GM12878 (cell line): ENCODE measurements at regions not wholly inside any gene's neighbourhood (a gene's known extent, or its start where the extent isn't known, plus 50 kb on each side); places are given as distances from the start of the nearest gene placed in this dataset.

Experiments
- ATAC-seq: fragments of 200-7000 bp; cut with Tn5 transposase; 3 replicates; pipeline ENCODE4 v1.9.1; 2020; ENCODE audit warnings: mild to moderate bottlenecking, moderate library complexity
- BruUV-seq: library from RNA; stranded (reverse); fragments of 400-500 nt; replicated peaks from 2 replicates; lab custom pipeline; 2021; lab: Mats Ljungman, UMichigan
- CTCF ChIA-PET: fragments of 300-600 bp; sonication (Branson Sonifier 250); formaldehyde crosslinking; extraction: SDS; loops from one replicate; lab custom pipeline; 2021; ENCODE audit warnings: inconsistent platforms; lab: Yijun Ruan, JAX
- POLR2A ChIA-PET: fragments of 350-600 bp; formaldehyde crosslinking; extraction: SDS; loops from one replicate; lab custom pipeline; 2021; ENCODE audit warnings: inconsistent platforms; lab: Charles Lee
- RAD21 ChIA-PET: fragments of 300-600 bp; sonication (Branson Sonifier 250); formaldehyde crosslinking; loops from one replicate; lab custom pipeline; 2023; ENCODE audit warnings: antibody characterized with exemption; ENCODE audit not compliant: unreplicated experiment; lab: Charles Lee
- SMC1A ChIA-PET: fragments of 300-600 bp; sonication (Branson Sonifier 250); formaldehyde crosslinking; loops from one replicate; lab custom pipeline; 2023; ENCODE audit not compliant: unreplicated experiment, uncharacterized antibody; lab: Charles Lee
- DNase-seq: peaks from one replicate; pipeline ENCODE4 v3.0.0-alpha.2; 2011; ENCODE audit warnings: low read depth, low spot score
- FAIRE-seq: peaks from 3 replicates; lab custom pipeline; 2011; peaks lifted over from hg19 to GRCh38; lab: Jason Lieb, UNC
- H2AFZ ChIP-seq: 2 replicates; pipeline ENCODE4 v1.6.0; 2011; ENCODE audit warnings: low read depth, low read length, control low read depth; ENCODE audit not compliant: control insufficient read depth
- H3K27ac ChIP-seq: 2 replicates; pipeline ENCODE4 v1.5.1; 2011; ENCODE audit warnings: control low read depth; ENCODE audit not compliant: control insufficient read depth, insufficient read depth
- H3K27me3 ChIP-seq, 2 experiments: replicated peaks in 1 of 2; 2 replicates each; pipeline versions ENCODE4 v1.6.0 to v1.6.1; 2011; ENCODE audit warnings: low read length in 1 of 2; ENCODE audit not compliant: control insufficient read depth in 2 of 2, insufficient read depth in 2 of 2
- H3K36me3 ChIP-seq, 2 experiments: 2 replicates each; pipeline ENCODE4 v1.5.1; 2011; ENCODE audit warnings: low read length in 1 of 2; ENCODE audit not compliant: control insufficient read depth in 2 of 2, insufficient read depth in 2 of 2
- H3K4me1 ChIP-seq: 2 replicates; pipeline ENCODE4 v1.6.1; 2011; ENCODE audit warnings: mild to moderate bottlenecking, low read length, moderate library complexity, mixed read lengths; ENCODE audit not compliant: control insufficient read depth, insufficient read depth
- H3K4me2 ChIP-seq: 2 replicates; pipeline ENCODE4 v1.6.0; 2011; ENCODE audit warnings: control low read depth; ENCODE audit not compliant: control insufficient read depth, insufficient read depth
- H3K4me3 ChIP-seq: fragments of 200-600 bp; sonication (generic); 2 replicates; pipeline ENCODE4 v1.5.1; 2016
- H3K79me2 ChIP-seq: 2 replicates; pipeline ENCODE4 v1.6.0; 2011; ENCODE audit warnings: low read length; ENCODE audit not compliant: control insufficient read depth, insufficient read depth
- H3K9ac ChIP-seq: 2 replicates; pipeline ENCODE4 v1.8.0; 2011; ENCODE audit warnings: low read length, control low read depth, mixed read lengths; ENCODE audit not compliant: control insufficient read depth, insufficient read depth
- H3K9me3 ChIP-seq: replicated peaks from 3 replicates; pipeline ENCODE4 v1.5.1; 2011; ENCODE audit warnings: mild to moderate bottlenecking, low read length; ENCODE audit not compliant: control insufficient read depth, insufficient read depth
- H4K20me1 ChIP-seq: 2 replicates; pipeline ENCODE4 v1.6.0; 2011; ENCODE audit not compliant: control insufficient read depth, insufficient read depth
- IKZF1 ChIP-seq: fragments of 450-650 bp; conservative IDR thresholded peaks from 2 replicates; pipeline ENCODE4 v1.6.1; 2017; ENCODE audit warnings: antibody characterized with exemption, mild to moderate bottlenecking
- IRF4 ChIP-seq: IDR thresholded peaks from 2 replicates; pipeline ENCODE4 v1.6.1; 2011; ENCODE audit warnings: low read depth, low read length
- MXI1 ChIP-seq: fragments of 150-350 bp; IDR thresholded peaks from 2 replicates; pipeline ENCODE4 v1.6.1; 2011; ENCODE audit warnings: low read depth, mild to moderate bottlenecking, inconsistent platforms, low read length, improper control_type of control experiment
- POLR2AphosphoS2 ChIP-seq: IDR thresholded peaks from 2 replicates; pipeline ENCODE4 v1.6.1; 2011; ENCODE audit warnings: low read depth, mild to moderate bottlenecking, low read length, improper control_type of control experiment, moderate library complexity
- POLR2AphosphoS5 ChIP-seq: IDR thresholded peaks from 2 replicates; pipeline ENCODE4 v1.6.1; 2011; ENCODE audit warnings: mild to moderate bottlenecking, low read length, inconsistent platforms
- RBBP5 ChIP-seq: fragments of 200-600 bp; sonication (generic); conservative IDR thresholded peaks from 2 replicates; pipeline ENCODE4 v1.6.1; 2016
- TCF12 ChIP-seq: IDR thresholded peaks from 2 replicates; pipeline ENCODE4 v1.6.1; 2011; ENCODE audit warnings: low read depth, mild to moderate bottlenecking, low read length
- YBX1 ChIP-seq: fragments of 450-650 bp; IDR thresholded peaks from 2 replicates; pipeline ENCODE4 v1.6.1; 2016; ENCODE audit warnings: antibody characterized with exemption
- ZNF217 ChIP-seq: fragments of 450-650 bp; IDR thresholded peaks from 2 replicates; pipeline ENCODE4 v1.6.1; 2017; ENCODE audit warnings: antibody characterized with exemption, mild to moderate bottlenecking
- ZNF592 ChIP-seq: fragments of 450-650 bp; IDR thresholded peaks from 2 replicates; pipeline ENCODE4 v1.6.1; 2017; ENCODE audit warnings: mild to moderate bottlenecking, moderate library complexity
- ZSCAN29 ChIP-seq: fragments of 450-650 bp; IDR thresholded peaks from 2 replicates; pipeline ENCODE4 v1.6.1; 2017; ENCODE audit warnings: mild to moderate bottlenecking, moderate library complexity
- WGBS: methylation state at CpG from one replicate; pipeline ENCODE4 v1.1.6; 2016; ENCODE audit warnings: low lambda C conversion rate; ENCODE audit not compliant: insufficient replicate concordance, insufficient coverage; ENCODE audit errors: missing lambda C conversion rate; 5-methylcytosine and 5-hydroxymethylcytosine counted together
- in situ Hi-C: fragments of 300-500 bp; cut with MboI; formaldehyde crosslinking; loops from 9 replicates; pipeline ENCODE4 v1.14.3; 2018; ENCODE audit warnings: mixed read lengths
- intact Hi-C: fragments of 100-400 bp; cut with micrococcal nuclease; formaldehyde crosslinking; loops from one replicate; pipeline ENCODE4 v1.14.2; 2022; ENCODE audit not compliant: unreplicated experiment

- TF ChIP-seq ZNF592, result no peak
These were observed 260.4 kb upstream of the DSEL start (continued) for GRCh38 chr18:67776929-67777328.

GRCh38 chr18:67771271-67771670 is 254.8 kb upstream of the DSEL start:
- ChIA-PET SMC1A (interaction anchor here (0.9 kb wide), 1 partner anchor 9 kb away, joined by 3 read pairs; no protein-coding TSS in a partner anchor), POLR2A (no interaction called here), RAD21 (no interaction called here), CTCF (interaction anchor here (0.6 kb wide), 1 partner anchor 721 kb away, joined by 3 read pairs; no protein-coding TSS in a partner anchor)
- Histone ChIP-seq H3K27me3 (no peaks in the 10 kb centered on the region), H3K79me2 (no peaks in the 10 kb centered on the region), H3K27ac (no peak overlapping the region), H3K4me2 (no peak overlapping the region), H3K4me1 (no peaks in the 10 kb centered on the region), H3K9ac (no peak overlapping the region), H2AFZ (no peak overlapping the region), H4K20me1 (no peaks in the 10 kb centered on the region), H3K36me3 (no peaks in the 10 kb centered on the region), H3K4me3 (no peak overlapping the region), H3K9me3 (no peaks in the 10 kb centered on the region)
- no TSS peak for BruUV-seq
- peak; percentile 21; the same call in 2 of the 3 replicates for ATAC-seq
- intact Hi-C loops (no loop called here), in situ Hi-C loops (no loop called here)
- no peak for FAIRE-seq
- no peak for DNase-seq
- no peak for TF ChIP-seq TCF12
- no peak for TF ChIP-seq IKZF1
- no peak for TF ChIP-seq IRF4
- no peak for TF ChIP-seq ZSCAN29
- no peak for TF ChIP-seq YBX1
- no peak for TF ChIP-seq ZNF217
- no peak for TF ChIP-seq POLR2AphosphoS5
- TF ChIP-seq POLR2AphosphoS2, result no peak
- no peak for TF ChIP-seq RBBP5
- TF ChIP-seq MXI1, result no peak
- WGBS, result 37% methylated on average over 2 of the region's 2 CpGs
